HCT116 (cell line): ENCODE measurements at regions not wholly inside any gene's neighbourhood (a gene's known extent, or its start where the extent isn't known, plus 50 kb on each side); places are given as distances from the start of the nearest gene placed in this dataset.

ENCODE experiments used
- ATAC-seq: fragments of 200-7000 bp; cut with Tn5 transposase; 2 replicates; pipeline ENCODE4 v1.9.1; 2020; ENCODE audit warnings: mild to moderate bottlenecking, moderate library complexity
- BruUV-seq: library from RNA; stranded (reverse); fragments of 400-500 nt; replicated peaks from 2 replicates; lab custom pipeline; 2021; lab: Mats Ljungman, UMichigan
- CTCF ChIA-PET: fragments of 300-600 bp; sonication (Branson Sonifier 250); formaldehyde crosslinking; loops from one replicate; lab custom pipeline; 2021; ENCODE audit warnings: antibody characterized with exemption; lab: Charles Lee
- POLR2A ChIA-PET: fragments of 300-600, 350-600 bp; sonication (Branson Sonifier 250); formaldehyde crosslinking; loops from one replicate; lab custom pipeline; 2021; ENCODE audit warnings: antibody characterized with exemption; lab: Charles Lee
- RAD21 ChIA-PET, 2 experiments: fragments of 300-600 bp; sonication (Branson Sonifier 250); formaldehyde crosslinking; loops; one replicate each; lab custom pipeline; 2023; ENCODE audit warnings: low total read pairs in 2 of 2; ENCODE audit not compliant: uncharacterized antibody in 2 of 2, unreplicated experiment in 2 of 2, low non-redundant PET in 1 of 2; lab: Charles Lee
- DNase-seq: peaks from one replicate; pipeline ENCODE4 v3.0.0-alpha.2; 2010; ENCODE audit warnings: low read depth, low spot score
- H2AFZ ChIP-seq: fragments of 200-600 bp; shearing (Covaris generic), sonication (generic); 2 replicates; pipeline ENCODE4 v1.6.1; 2017; ENCODE audit warnings: low read depth, mixed run types, mixed read lengths, antibody characterized with exemption, low read length; ENCODE audit not compliant: poor library complexity, severe bottlenecking
- H3K27ac ChIP-seq: 2 replicates; pipeline ENCODE4 v1.5.1; 2012; ENCODE audit warnings: low read depth, low read length
- H3K27me3 ChIP-seq: fragments of 200-600 bp; sonication (generic); 2 replicates; pipeline ENCODE4 v1.6.1; 2016; ENCODE audit warnings: mixed run types, low read length, mixed read lengths; ENCODE audit not compliant: insufficient read depth
- H3K36me3 ChIP-seq, 2 experiments: fragments of 200-500 bp in 1 of 2; fragments of 200-600 bp in 1 of 2; sonication (Bioruptor generic) in 1 of 2; sonication (generic) in 1 of 2; 2 replicates each; pipeline versions ENCODE4 v1.5.1 to v1.6.1; 2014 to 2016; ENCODE audit warnings: low read length in 2 of 2, inconsistent platforms in 1 of 2, mixed read lengths in 1 of 2, mixed run types in 1 of 2; ENCODE audit not compliant: insufficient read depth in 2 of 2, control insufficient read depth in 1 of 2
- H3K4me1 ChIP-seq, 2 experiments: fragments of 200-600 bp in 1 of 2; sonication (generic) in 1 of 2; 2 replicates each; pipeline versions ENCODE4 v1.5.1 to v1.6.1; 2012 to 2017; ENCODE audit warnings: low read length in 2 of 2, inconsistent platforms in 1 of 2, mild to moderate bottlenecking in 1 of 2, mixed read lengths in 1 of 2, mixed run types in 1 of 2, moderate library complexity in 1 of 2; ENCODE audit not compliant: insufficient read depth in 2 of 2, control insufficient read depth in 1 of 2
- H3K4me2 ChIP-seq: fragments of 200-600 bp; sonication (generic); 2 replicates; pipeline ENCODE4 v1.6.1; 2017; ENCODE audit warnings: mixed run types, low read length, mixed read lengths
- H3K4me3 ChIP-seq, 2 experiments: fragments of 200-600 bp in 1 of 2; sonication (generic) in 1 of 2; replicated peaks in 1 of 2; 2 replicates each; pipeline ENCODE4 v1.5.1; 2011 to 2016; ENCODE audit warnings: low read length in 2 of 2, control low read depth in 1 of 2, low read depth in 1 of 2, mild to moderate bottlenecking in 1 of 2, mixed read lengths in 1 of 2, mixed run types in 1 of 2
- H3K79me2 ChIP-seq: fragments of 200-600 bp; sonication (generic); 2 replicates; pipeline ENCODE4 v1.6.1; 2017; ENCODE audit warnings: mild to moderate bottlenecking, mixed run types, low read length, moderate library complexity, mixed read lengths; ENCODE audit not compliant: insufficient read depth
- H3K9ac ChIP-seq: fragments of 200-600 bp; sonication (generic); 2 replicates; pipeline ENCODE4 v1.6.1; 2016; ENCODE audit warnings: low read length, mixed read lengths
- H3K9me2 ChIP-seq: fragments of 200-600 bp; sonication (generic), shearing (Covaris generic); 2 replicates; pipeline ENCODE4 v1.6.1; 2017; ENCODE audit warnings: mixed run types, mild to moderate bottlenecking, moderate library complexity; ENCODE audit not compliant: insufficient read depth
- H3K9me3 ChIP-seq, 2 experiments: fragments of 200-500 bp in 1 of 2; fragments of 200-600 bp in 1 of 2; sonication (Bioruptor generic) in 1 of 2; sonication (generic) in 1 of 2; 2 replicates each; pipeline ENCODE4 v1.6.1; 2014 to 2017; ENCODE audit warnings: low read length in 2 of 2, mixed read lengths in 2 of 2, inconsistent platforms in 1 of 2, low read depth in 1 of 2, mild to moderate bottlenecking in 1 of 2, mixed run types in 1 of 2, moderate library complexity in 1 of 2; ENCODE audit not compliant: control insufficient read depth in 1 of 2, insufficient read depth in 1 of 2
- H4K20me1 ChIP-seq: fragments of 200-600 bp; sonication (generic), shearing (Covaris generic); 2 replicates; pipeline ENCODE4 v1.6.1; 2017; ENCODE audit warnings: mixed run types, mild to moderate bottlenecking, moderate library complexity; ENCODE audit not compliant: insufficient read depth
- ATF3 ChIP-seq: IDR thresholded peaks from 2 replicates; pipeline ENCODE4 v1.6.1; 2012
- CTCF ChIP-seq, 3 experiments: fragments of 200-600 bp in 1 of 3; sonication (generic) in 1 of 3; IDR thresholded peaks in 2 of 3; conservative IDR thresholded peaks in 1 of 3; 2 replicates each; pipeline ENCODE4 v1.5.1; 2012 to 2017; ENCODE audit warnings: low read depth in 2 of 3, low read length in 2 of 3, antibody characterized with exemption in 1 of 3, borderline replicate concordance in 1 of 3, control low read depth in 1 of 3, mild to moderate bottlenecking in 1 of 3, mixed read lengths in 1 of 3, mixed run types in 1 of 3, moderate library complexity in 1 of 3; ENCODE audit not compliant: insufficient read depth in 1 of 3
- ELF1 ChIP-seq: IDR thresholded peaks from 2 replicates; pipeline ENCODE4 v1.6.1; 2012; ENCODE audit warnings: low read depth, borderline replicate concordance
- MAX ChIP-seq: IDR thresholded peaks from 2 replicates; pipeline ENCODE4 v1.6.1; 2012
- RAD21 ChIP-seq: IDR thresholded peaks from 2 replicates; pipeline ENCODE4 v1.6.1; 2012; ENCODE audit warnings: low read depth, mild to moderate bottlenecking
- SIN3A ChIP-seq: IDR thresholded peaks from 2 replicates; pipeline ENCODE4 v1.6.1; 2012; ENCODE audit warnings: low read depth
- TCF7L2 ChIP-seq: IDR thresholded peaks from 2 replicates; pipeline ENCODE4 v1.7.0; 2011; ENCODE audit warnings: borderline replicate concordance, inconsistent platforms; ENCODE audit not compliant: insufficient read depth, insufficient read length; ENCODE audit errors: extremely low read depth
- ZNF274 ChIP-seq: fragments of 200-500 bp; sonication (Bioruptor generic); IDR thresholded peaks from 2 replicates; pipeline ENCODE4 v1.6.1; 2014; ENCODE audit warnings: mild to moderate bottlenecking, low read depth, low read length, inconsistent platforms
- intact Hi-C: fragments of 100-400 bp; cut with micrococcal nuclease; formaldehyde crosslinking; loops from 2 replicates; pipeline ENCODE4 v1.10.0; 2022

GRCh38 chr12:81944886-81945285, 185.7 kb upstream of the PPFIA2 start:
- intact Hi-C loops: no loop called here
- RAD21 ChIA-PET: no interaction called here

More at GRCh38 chr12:81944886-81945285, 185.7 kb upstream of the PPFIA2 start:
- Histone ChIP-seq H3K9me2 (no peaks in the 10 kb centered on the region), H3K27me3 (no peaks in the 10 kb centered on the region), H3K9ac (no peak overlapping the region), H4K20me1 (no peaks in the 10 kb centered on the region), H2AFZ (no peak overlapping the region), H3K36me3 (no peaks in the 10 kb centered on the region), H3K9me3 (no peaks in the 10 kb centered on the region), H3K4me2 (no peak overlapping the region), H3K79me2 (no peaks in the 10 kb centered on the region), H3K4me1 (no peaks in the 10 kb centered on the region), H3K4me3 (no peak overlapping the region), H3K27ac (no peak overlapping the region)
- ATAC-seq: no peak
- BruUV-seq: no TSS peak
- no peak for TF ChIP-seq CTCF (IDR thresholded peaks at IDR 0.05 in 2 of 3, conservative IDR thresholded peaks at IDR 0.05 in 1 of 3; ENCODE audit: borderline replicate concordance in 1 of 3, insufficient read depth in 1 of 3, low read depth in 2 of 3, low read length in 2 of 3)
- no peak for TF ChIP-seq TCF7L2
- TF ChIP-seq ATF3: no peak
- no peak for TF ChIP-seq MAX
- TF ChIP-seq ELF1: no peak
- no peak for TF ChIP-seq RAD21
- TF ChIP-seq SIN3A: no peak
- TF ChIP-seq ZNF274: no peak
- DNase-seq: no peak
- POLR2A ChIA-PET: no interaction called here
- CTCF ChIA-PET: no interaction called here
